Ovary (tissue), 3 donors: ENCODE measurements at regions not wholly inside any gene's neighbourhood (a gene's known extent, or its start where the extent isn't known, plus 50 kb on each side); places are given as distances from the start of the nearest gene placed in this dataset.

ENCODE experiments used
- CTCF ChIP-seq, 3 donors: fragments of 450-650 bp in 2 of 3; fragments of 200-600 bp in 1 of 3; IDR thresholded peaks; one replicate each; pipeline versions ENCODE4 v1.5.1 to v1.8.0; 2016 to 2022; ENCODE audit warnings: antibody characterized with exemption in 3 of 3, mild to moderate bottlenecking in 1 of 3
- EP300 ChIP-seq: sonication (generic); formaldehyde crosslinking; IDR thresholded peaks from one replicate; pipeline ENCODE4 v1.6.1; 2017; ENCODE audit warnings: antibody characterized with exemption
- POLR2A ChIP-seq: fragments of 450-650 bp; IDR thresholded peaks from one replicate; pipeline ENCODE4 v1.6.1; 2017; ENCODE audit warnings: antibody characterized with exemption, mild to moderate bottlenecking, moderate library complexity
- donor health status: DM: no; HTN: no; CAD: no.

DNA sequence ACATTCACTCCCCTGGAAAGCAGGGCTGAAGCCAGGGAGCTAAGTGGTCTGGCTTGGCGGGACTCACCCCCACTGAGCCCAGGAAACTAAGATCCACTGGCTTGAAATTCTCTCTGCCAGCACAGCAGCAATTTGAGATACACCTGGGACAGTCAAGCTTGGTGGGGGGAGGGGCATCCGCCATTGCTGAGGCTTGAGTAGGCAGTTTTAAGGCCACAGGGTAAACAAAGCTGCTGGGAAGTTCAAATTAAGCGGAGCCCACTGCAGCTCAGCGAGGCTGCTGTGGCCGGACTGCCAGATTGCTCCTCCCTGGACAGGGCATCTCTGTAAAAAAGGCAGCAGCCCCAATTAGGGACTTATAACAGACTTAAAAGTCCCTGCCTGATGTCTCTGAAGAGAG is 108.2 kb upstream of the FAM13C start:
- no peak for TF ChIP-seq CTCF (IDR thresholded peaks at IDR 0.05)
- no peak for TF ChIP-seq POLR2A
- TF ChIP-seq EP300: no peak
